ENCODE measurements at regions not wholly inside any gene's neighbourhood (a gene's known extent, or its start where the extent isn't known, plus 50 kb on each side); places are given as distances from the start of the nearest gene placed in this dataset.

- Histone ChIP-seq H3K4me3 (no peak overlapping the region), H3K9ac (ENCODE audit: insufficient read depth in 1 of 2, low read depth in 2 of 2, low read length in 2 of 2) (no peak overlapping the region), H3K27me3 (ENCODE audit: control insufficient read depth in 2 of 2, insufficient read depth in 2 of 2, low read length in 2 of 2) (peaks cover 12 to 22% of the 10 kb centered on the region in 2 experiments), H3K4me2 (ENCODE audit: insufficient read depth, low read length) (no peak overlapping the region), H3K36me3 (ENCODE audit: control insufficient read depth, insufficient read depth, low read length) (no peaks in the 10 kb centered on the region), H3K27ac (ENCODE audit: extremely low read depth, low read depth, low read length) (no peak overlapping the region), H3K9me1 (ENCODE audit: control insufficient read depth, insufficient read depth, low read length) (no peaks in the 10 kb centered on the region), H3K79me2 (ENCODE audit: control insufficient read depth, insufficient read depth, low read length) (no peaks in the 10 kb centered on the region), H3K9me3 (replicated peaks; ENCODE audit: control insufficient read depth, insufficient read depth, low read depth, low read length) (no peaks in the 10 kb centered on the region), H3K4me1 (replicated peaks in 1 of 2; ENCODE audit: control insufficient read depth in 2 of 2, insufficient read depth in 2 of 2, low read length in 2 of 2) (no peaks in the 10 kb centered on the region), H4K20me1 (replicated peaks; ENCODE audit: control insufficient read depth, insufficient read depth, low read length) (no peaks in the 10 kb centered on the region), H2AFZ (ENCODE audit: low read depth, low read length) (no peak overlapping the region)
- ATAC-seq (no peak), DNase-seq (ENCODE audit: extremely low read depth in 1 of 4, low spot score in 3 of 4) (no peak), FAIRE-seq (no peak)
- intact Hi-C loops (cut with micrococcal nuclease): no loop called here
- WGBS (ENCODE audit: insufficient coverage, low coverage, missing lambda C conversion rate): 1% methylated on average over 6 of the region's 6 CpGs
- no peak for TF ChIP-seq ETS1 (conservative IDR thresholded peaks at IDR 0.05; ENCODE audit: control insufficient read depth, low read depth, low read length)
- TF ChIP-seq SRSF9 (IDR thresholded peaks at IDR 0.05; ENCODE audit: borderline replicate concordance, low read depth, low read length): no peak
- no peak for TF ChIP-seq ZKSCAN3 (CRISPR knock-in tag; IDR thresholded peaks at IDR 0.05)
- TF ChIP-seq HNRNPLL (IDR thresholded peaks at IDR 0.05; ENCODE audit: low read depth, low read length, poor library complexity, severe bottlenecking): no peak
- TF ChIP-seq ZMIZ1 (IDR thresholded peaks at IDR 0.05; ENCODE audit: low read depth in 2 of 2, low read length in 2 of 2): no peak
- no peak for TF ChIP-seq XRCC4 (IDR thresholded peaks at IDR 0.05; ENCODE audit: extremely low read depth, insufficient read depth, insufficient read length)
- no peak for TF ChIP-seq SPI1 (IDR thresholded peaks at IDR 0.05; ENCODE audit: borderline replicate concordance, low read depth, low read length)
- BruUV-seq (replicated peaks): no TSS peak
- ChIA-PET CTCF (ENCODE audit: low intra/inter-chr PET ratio) (no interaction called here), POLR2A (no interaction called here)
- in situ Hi-C loops (cut with MboI): no loop called here
Measured at GRCh38 chr11:134606251-134606650, 194.2 kb upstream of the B3GAT1 start.
